H1 (cell line): ENCODE measurements at regions not wholly inside any gene's neighbourhood (a gene's known extent, or its start where the extent isn't known, plus 50 kb on each side); places are given as distances from the start of the nearest gene placed in this dataset.

Experiments
- GABPA ChIP-seq: IDR thresholded peaks from 2 replicates; pipeline ENCODE4 v1.6.1; 2011; ENCODE audit warnings: mild to moderate bottlenecking, low read length, moderate library complexity, borderline replicate concordance; ENCODE audit not compliant: insufficient read depth
- POLR2AphosphoS5 ChIP-seq: IDR thresholded peaks from 2 replicates; pipeline ENCODE4 v1.6.1; 2011; ENCODE audit warnings: low read depth, low read length
- SP4 ChIP-seq: IDR thresholded peaks from 2 replicates; pipeline ENCODE4 v1.6.1; 2012; ENCODE audit warnings: low read length, inconsistent platforms
- TAF7 ChIP-seq: optimal IDR thresholded peaks from 2 replicates; pipeline ENCODE3; 2011; ENCODE audit warnings: low read depth, mild to moderate bottlenecking, inconsistent platforms, low read length, moderate library complexity, borderline replicate concordance
- TF ChIP-seq, protein P1 (sequence below), 3 experiments: IDR thresholded peaks; 1 replicate in 2 of 3; 2 replicates in 1 of 3; pipeline versions ENCODE4 v1.5.1 to v1.6.1; 2011; ENCODE audit warnings: low read length in 3 of 3, mild to moderate bottlenecking in 3 of 3, inconsistent platforms in 2 of 3, low read depth in 1 of 3, moderate library complexity in 1 of 3; ENCODE audit not compliant: insufficient read depth in 1 of 3; ENCODE audit errors: control extremely low read depth in 1 of 3
- TF ChIP-seq, protein P2 (sequence below): IDR thresholded peaks from 2 replicates; pipeline ENCODE4 v1.6.1; 2012; ENCODE audit warnings: low read length, inconsistent platforms

DNA sequence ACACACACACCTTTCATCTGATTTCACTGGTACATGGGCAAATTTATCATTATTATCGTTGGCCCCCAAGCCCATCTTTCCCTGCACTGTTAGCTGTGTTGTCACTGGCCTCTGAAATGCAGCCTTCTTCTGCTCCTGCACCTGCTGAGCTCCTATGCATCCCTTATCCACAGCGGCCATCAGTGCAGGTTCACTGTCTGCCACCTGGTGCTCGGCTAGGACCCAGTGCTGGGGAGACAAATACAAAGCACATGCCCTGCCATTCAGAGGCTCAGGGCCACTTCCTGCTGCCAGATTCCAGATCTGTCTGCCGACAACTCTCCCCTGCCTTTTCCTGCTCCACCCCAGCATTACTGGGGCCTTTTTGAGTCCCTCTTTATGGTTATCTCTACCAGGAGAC, 1205.4 kb downstream of the TBC1D22A start:
- TF ChIP-seq, protein P1, sequence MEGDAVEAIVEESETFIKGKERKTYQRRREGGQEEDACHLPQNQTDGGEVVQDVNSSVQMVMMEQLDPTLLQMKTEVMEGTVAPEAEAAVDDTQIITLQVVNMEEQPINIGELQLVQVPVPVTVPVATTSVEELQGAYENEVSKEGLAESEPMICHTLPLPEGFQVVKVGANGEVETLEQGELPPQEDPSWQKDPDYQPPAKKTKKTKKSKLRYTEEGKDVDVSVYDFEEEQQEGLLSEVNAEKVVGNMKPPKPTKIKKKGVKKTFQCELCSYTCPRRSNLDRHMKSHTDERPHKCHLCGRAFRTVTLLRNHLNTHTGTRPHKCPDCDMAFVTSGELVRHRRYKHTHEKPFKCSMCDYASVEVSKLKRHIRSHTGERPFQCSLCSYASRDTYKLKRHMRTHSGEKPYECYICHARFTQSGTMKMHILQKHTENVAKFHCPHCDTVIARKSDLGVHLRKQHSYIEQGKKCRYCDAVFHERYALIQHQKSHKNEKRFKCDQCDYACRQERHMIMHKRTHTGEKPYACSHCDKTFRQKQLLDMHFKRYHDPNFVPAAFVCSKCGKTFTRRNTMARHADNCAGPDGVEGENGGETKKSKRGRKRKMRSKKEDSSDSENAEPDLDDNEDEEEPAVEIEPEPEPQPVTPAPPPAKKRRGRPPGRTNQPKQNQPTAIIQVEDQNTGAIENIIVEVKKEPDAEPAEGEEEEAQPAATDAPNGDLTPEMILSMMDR (IDR thresholded peaks at IDR 0.05; ENCODE audit: control extremely low read depth in 1 of 3, insufficient read depth in 1 of 3, low read depth in 1 of 3, low read length in 3 of 3): no peak
- TF ChIP-seq POLR2AphosphoS5 (no peak), GABPA (no peak), SP4 (no peak), TAF7 (no peak)
- TF ChIP-seq, protein P2, sequence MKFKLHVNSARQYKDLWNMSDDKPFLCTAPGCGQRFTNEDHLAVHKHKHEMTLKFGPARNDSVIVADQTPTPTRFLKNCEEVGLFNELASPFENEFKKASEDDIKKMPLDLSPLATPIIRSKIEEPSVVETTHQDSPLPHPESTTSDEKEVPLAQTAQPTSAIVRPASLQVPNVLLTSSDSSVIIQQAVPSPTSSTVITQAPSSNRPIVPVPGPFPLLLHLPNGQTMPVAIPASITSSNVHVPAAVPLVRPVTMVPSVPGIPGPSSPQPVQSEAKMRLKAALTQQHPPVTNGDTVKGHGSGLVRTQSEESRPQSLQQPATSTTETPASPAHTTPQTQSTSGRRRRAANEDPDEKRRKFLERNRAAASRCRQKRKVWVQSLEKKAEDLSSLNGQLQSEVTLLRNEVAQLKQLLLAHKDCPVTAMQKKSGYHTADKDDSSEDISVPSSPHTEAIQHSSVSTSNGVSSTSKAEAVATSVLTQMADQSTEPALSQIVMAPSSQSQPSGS: no peak
